ENCODE measurements at regions not wholly inside any gene's neighbourhood (a gene's known extent, or its start where the extent isn't known, plus 50 kb on each side); places are given as distances from the start of the nearest gene placed in this dataset.

GRCh38 chr10:128921389-128922022, 545.5 kb upstream of the MGMT start:
- no peaks in the 10 kb centered on the region for H3K36me3 ChIP-seq (ENCODE audit: control insufficient read depth in 4 of 4, insufficient read depth in 3 of 4, low read depth in 1 of 4, low read length in 3 of 4)
- no peak for DNase-seq (ENCODE audit: low spot score)
- peaks cover 0 to 12% (median 0%) of the 10 kb centered on the region in 4 donors for H3K27me3 ChIP-seq (ENCODE audit: control insufficient read depth in 4 of 4, insufficient read depth in 4 of 4, low read length in 3 of 4)
- H3K9ac ChIP-seq (ENCODE audit: low read depth in 1 of 2, low read length in 2 of 2) = no peak overlapping the region
- H3K27ac ChIP-seq (ENCODE audit: low read depth in 1 of 2, low read length in 2 of 2) = no peak overlapping the region
- no peaks in the 10 kb centered on the region for H3K9me3 ChIP-seq (ENCODE audit: control insufficient read depth in 4 of 4, low read length in 3 of 4)
- no peak for TF ChIP-seq FOXA2 (IDR thresholded peaks at IDR 0.05)
- TF ChIP-seq HNF4G (IDR thresholded peaks at IDR 0.05) = no peak
- TF ChIP-seq GABPA (IDR thresholded peaks at IDR 0.05 in 1 of 2, conservative IDR thresholded peaks at IDR 0.05 in 1 of 2) = no peak
- no peak for TF ChIP-seq ATF3 (IDR thresholded peaks at IDR 0.05)
- no peak for TF ChIP-seq SP1 (IDR thresholded peaks at IDR 0.05)
- no peak for TF ChIP-seq MAX (IDR thresholded peaks at IDR 0.05)
- no peak for TF ChIP-seq REST (IDR thresholded peaks at IDR 0.05)
- TF ChIP-seq ZBTB33 (IDR thresholded peaks at IDR 0.05) = no peak
- no peak for TF ChIP-seq FOXA1 (IDR thresholded peaks at IDR 0.05)
- no peak for TF ChIP-seq EGR1 (IDR thresholded peaks at IDR 0.05; ENCODE audit: low read depth in 2 of 2)
- TF ChIP-seq TAF1 (conservative IDR thresholded peaks at IDR 0.05) = no peak
- TF ChIP-seq, protein P1, sequence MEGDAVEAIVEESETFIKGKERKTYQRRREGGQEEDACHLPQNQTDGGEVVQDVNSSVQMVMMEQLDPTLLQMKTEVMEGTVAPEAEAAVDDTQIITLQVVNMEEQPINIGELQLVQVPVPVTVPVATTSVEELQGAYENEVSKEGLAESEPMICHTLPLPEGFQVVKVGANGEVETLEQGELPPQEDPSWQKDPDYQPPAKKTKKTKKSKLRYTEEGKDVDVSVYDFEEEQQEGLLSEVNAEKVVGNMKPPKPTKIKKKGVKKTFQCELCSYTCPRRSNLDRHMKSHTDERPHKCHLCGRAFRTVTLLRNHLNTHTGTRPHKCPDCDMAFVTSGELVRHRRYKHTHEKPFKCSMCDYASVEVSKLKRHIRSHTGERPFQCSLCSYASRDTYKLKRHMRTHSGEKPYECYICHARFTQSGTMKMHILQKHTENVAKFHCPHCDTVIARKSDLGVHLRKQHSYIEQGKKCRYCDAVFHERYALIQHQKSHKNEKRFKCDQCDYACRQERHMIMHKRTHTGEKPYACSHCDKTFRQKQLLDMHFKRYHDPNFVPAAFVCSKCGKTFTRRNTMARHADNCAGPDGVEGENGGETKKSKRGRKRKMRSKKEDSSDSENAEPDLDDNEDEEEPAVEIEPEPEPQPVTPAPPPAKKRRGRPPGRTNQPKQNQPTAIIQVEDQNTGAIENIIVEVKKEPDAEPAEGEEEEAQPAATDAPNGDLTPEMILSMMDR (IDR thresholded peaks at IDR 0.05; ENCODE audit: low read depth, low read length, missing input control) = no peak
- TF ChIP-seq JUND (IDR thresholded peaks at IDR 0.05) = no peak
- TF ChIP-seq NR2F2 (IDR thresholded peaks at IDR 0.05) = no peak
- no peak for TF ChIP-seq RXRA (IDR thresholded peaks at IDR 0.05)
- no peak for TF ChIP-seq HNF4A (conservative IDR thresholded peaks at IDR 0.05)
- no peak for TF ChIP-seq RAD21 (IDR thresholded peaks at IDR 0.05)
- no peak for TF ChIP-seq YY1 (IDR thresholded peaks at IDR 0.05)
- no peak overlapping the region for H3K4me3 ChIP-seq (ENCODE audit: low read depth in 1 of 3, low read length in 3 of 3)
- 83% methylated on average over 8 of the region's 8 CpGs for WGBS
- no peaks in the 10 kb centered on the region for H3K4me1 ChIP-seq (ENCODE audit: control insufficient read depth in 4 of 4, insufficient read depth in 4 of 4, low read length in 3 of 4)

Data from liver (tissue), 8 donors.